ENCODE measurements at regions not wholly inside any gene's neighbourhood (a gene's known extent, or its start where the extent isn't known, plus 50 kb on each side); places are given as distances from the start of the nearest gene placed in this dataset.

DNA sequence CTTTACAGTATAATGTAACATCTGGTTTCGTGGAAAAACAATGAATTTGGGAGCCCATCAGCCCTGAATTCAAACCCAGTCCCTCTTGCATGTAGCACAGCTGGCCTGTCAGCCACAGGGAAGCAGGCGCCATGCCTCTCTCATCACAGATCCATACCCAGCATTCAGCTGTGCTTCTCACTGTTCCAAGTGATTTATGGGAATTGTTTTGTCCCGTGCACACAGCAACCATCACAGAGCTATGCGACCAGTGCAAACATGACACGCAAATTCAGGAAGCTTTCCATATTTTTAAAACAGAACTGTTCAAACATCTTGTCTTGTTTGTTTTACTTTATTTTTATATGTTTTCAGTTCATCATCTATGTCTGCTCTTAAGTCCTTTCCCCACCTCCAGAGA lies 496.1 kb downstream of the EIPR1 start:
- H3K27ac Mint-ChIP-seq = no peak overlapping the region
- H3K36me3 Mint-ChIP-seq (ENCODE audit: low read depth) = peaks cover 3% of the 10 kb centered on the region
- no peaks in the 10 kb centered on the region for H3K27me3 Mint-ChIP-seq
- no peak overlapping the region for H3K4me3 Mint-ChIP-seq
- no peaks in the 10 kb centered on the region for H3K4me1 Mint-ChIP-seq
- DNase-seq = no peak
- H3K9me3 ChIP-seq (ENCODE audit: control insufficient read depth, low read length, poor library complexity, severe bottlenecking) = no peaks in the 10 kb centered on the region
- no peak for ATAC-seq

- peaks cover 3% of the 10 kb centered on the region for H3K36me3 Mint-ChIP-seq (ENCODE audit: low read depth)
- no peak overlapping the region for H3K27ac Mint-ChIP-seq
Observed at GRCh38 chr2:2880938-2881337, 496.7 kb downstream of the EIPR1 start.

DNA sequence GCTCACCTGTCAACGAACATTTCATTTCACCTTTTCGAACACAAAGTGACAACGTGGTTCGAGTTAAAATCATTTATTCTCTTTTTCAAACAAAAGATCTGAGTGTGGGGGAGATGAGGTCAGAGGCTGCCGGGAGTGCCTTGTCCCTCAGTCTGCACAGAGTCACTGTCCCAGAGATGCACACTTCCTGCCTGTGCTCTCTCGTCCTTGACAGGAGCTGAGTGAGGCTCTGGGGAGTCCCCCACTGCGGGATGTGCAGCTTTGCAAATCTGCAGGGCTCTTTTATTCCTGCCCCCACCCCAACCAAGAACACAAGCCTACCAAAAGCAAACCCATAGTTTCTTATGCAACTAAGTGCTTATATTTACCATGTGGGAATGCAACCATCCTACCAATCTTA lies 497.8 kb downstream of the EIPR1 start:
- ATAC-seq = no peak
- no peak for DNase-seq
- Mint-ChIP-seq H3K27me3 (no peaks in the 10 kb centered on the region), H3K36me3 (ENCODE audit: low read depth) (peaks cover 3% of the 10 kb centered on the region), H3K4me1 (no peaks in the 10 kb centered on the region), H3K4me3 (no peak overlapping the region), H3K27ac (no peak overlapping the region)
- no peaks in the 10 kb centered on the region for H3K9me3 ChIP-seq (ENCODE audit: control insufficient read depth, low read length, poor library complexity, severe bottlenecking)

More at GRCh38 chr2:2880938-2881337, 496.7 kb downstream of the EIPR1 start:
- Mint-ChIP-seq H3K4me3 (no peak overlapping the region), H3K4me1 (no peaks in the 10 kb centered on the region), H3K27me3 (no peaks in the 10 kb centered on the region)
- no peak for ATAC-seq
- no peak for DNase-seq
- no peaks in the 10 kb centered on the region for H3K9me3 ChIP-seq (ENCODE audit: control insufficient read depth, low read length, poor library complexity, severe bottlenecking)

DNA sequence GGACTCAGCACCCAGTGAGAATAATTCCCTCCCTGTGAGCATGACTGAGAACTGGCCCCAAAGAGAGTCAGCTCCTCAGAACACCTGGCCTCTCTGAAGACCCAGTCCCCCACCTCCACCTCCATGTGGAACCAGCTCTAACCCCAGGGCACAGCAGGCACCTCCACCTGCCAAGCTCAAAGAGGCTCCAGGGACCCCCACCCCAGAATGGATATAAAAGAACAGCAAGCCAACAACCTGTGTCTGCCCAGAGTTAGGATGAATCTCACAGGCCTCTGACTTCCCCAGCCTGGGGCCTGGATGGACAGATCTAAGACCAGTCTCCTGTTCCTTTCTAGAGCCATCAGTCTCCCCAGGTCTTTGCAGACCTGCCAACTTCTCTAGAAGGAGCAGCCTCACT lies 498.5 kb downstream of the EIPR1 start:
- no peak for ATAC-seq

GRCh38 chr2:2877427-2877826 lies 500.2 kb downstream of the EIPR1 start:
- ATAC-seq (no peak), DNase-seq (no peak)
- H3K36me3 Mint-ChIP-seq (ENCODE audit: low read depth) = no peaks in the 10 kb centered on the region
- H3K9me3 ChIP-seq (ENCODE audit: control insufficient read depth, low read length, poor library complexity, severe bottlenecking) = no peaks in the 10 kb centered on the region
- no peak overlapping the region for H3K27ac Mint-ChIP-seq
- no peaks in the 10 kb centered on the region for H3K4me1 Mint-ChIP-seq
- no peaks in the 10 kb centered on the region for H3K27me3 Mint-ChIP-seq
- H3K4me3 Mint-ChIP-seq = no peak overlapping the region

More for the DNA sequence above, 498.5 kb downstream of the EIPR1 start:
- Mint-ChIP-seq H3K27me3 (no peaks in the 10 kb centered on the region), H3K4me1 (no peaks in the 10 kb centered on the region), H3K27ac (no peak overlapping the region), H3K36me3 (ENCODE audit: low read depth) (peaks cover 3% of the 10 kb centered on the region), H3K4me3 (no peak overlapping the region)
- no peak for DNase-seq
- no peaks in the 10 kb centered on the region for H3K9me3 ChIP-seq (ENCODE audit: control insufficient read depth, low read length, poor library complexity, severe bottlenecking)

GRCh38 chr2:2876331-2877221 lies 501.0 kb downstream of the EIPR1 start:
- H3K4me1 Mint-ChIP-seq = no peaks in the 10 kb centered on the region
- ATAC-seq = no peak
- H3K36me3 Mint-ChIP-seq (ENCODE audit: low read depth) = no peaks in the 10 kb centered on the region
- no peak for DNase-seq
- H3K4me3 Mint-ChIP-seq = no peak overlapping the region
- H3K9me3 ChIP-seq (ENCODE audit: control insufficient read depth, low read length, poor library complexity, severe bottlenecking) = no peaks in the 10 kb centered on the region
- H3K27ac Mint-ChIP-seq = no peak overlapping the region
- no peaks in the 10 kb centered on the region for H3K27me3 Mint-ChIP-seq

DNA sequence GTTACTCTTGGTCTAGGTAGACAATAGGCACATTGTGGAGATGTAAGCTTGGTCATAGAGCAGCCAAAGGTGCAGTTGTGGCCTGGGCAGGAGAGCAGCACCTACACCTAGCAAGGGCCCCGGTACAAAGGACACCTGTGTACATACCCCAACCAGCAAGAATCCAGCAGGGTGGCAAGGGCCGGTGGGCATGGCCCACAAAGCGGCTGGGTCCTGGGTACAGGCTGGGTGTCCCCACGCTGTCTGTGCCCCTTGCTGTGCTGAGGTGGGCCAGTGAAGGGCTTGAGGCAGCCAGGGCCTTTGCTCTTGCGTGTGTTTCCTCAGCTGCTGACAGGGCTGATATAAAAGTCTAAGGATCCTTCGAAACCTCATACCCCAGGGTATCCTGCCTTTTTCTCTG lies 501.8 kb downstream of the EIPR1 start:
- ATAC-seq (no peak), DNase-seq (no peak)
- Mint-ChIP-seq H3K4me1 (no peaks in the 10 kb centered on the region), H3K36me3 (ENCODE audit: low read depth) (no peaks in the 10 kb centered on the region), H3K27ac (no peak overlapping the region), H3K27me3 (no peaks in the 10 kb centered on the region), H3K4me3 (no peak overlapping the region)
- no peaks in the 10 kb centered on the region for H3K9me3 ChIP-seq (ENCODE audit: control insufficient read depth, low read length, poor library complexity, severe bottlenecking)

GRCh38 chr2:2875296-2875695 lies 502.3 kb downstream of the EIPR1 start:
- H3K27me3 Mint-ChIP-seq = no peaks in the 10 kb centered on the region
- no peaks in the 10 kb centered on the region for H3K4me1 Mint-ChIP-seq
- H3K9me3 ChIP-seq (ENCODE audit: control insufficient read depth, low read length, poor library complexity, severe bottlenecking) = no peaks in the 10 kb centered on the region
- no peak for DNase-seq
- ATAC-seq = no peak
- no peaks in the 10 kb centered on the region for H3K36me3 Mint-ChIP-seq (ENCODE audit: low read depth)
- no peak overlapping the region for H3K4me3 Mint-ChIP-seq
- no peak overlapping the region for H3K27ac Mint-ChIP-seq

DNA sequence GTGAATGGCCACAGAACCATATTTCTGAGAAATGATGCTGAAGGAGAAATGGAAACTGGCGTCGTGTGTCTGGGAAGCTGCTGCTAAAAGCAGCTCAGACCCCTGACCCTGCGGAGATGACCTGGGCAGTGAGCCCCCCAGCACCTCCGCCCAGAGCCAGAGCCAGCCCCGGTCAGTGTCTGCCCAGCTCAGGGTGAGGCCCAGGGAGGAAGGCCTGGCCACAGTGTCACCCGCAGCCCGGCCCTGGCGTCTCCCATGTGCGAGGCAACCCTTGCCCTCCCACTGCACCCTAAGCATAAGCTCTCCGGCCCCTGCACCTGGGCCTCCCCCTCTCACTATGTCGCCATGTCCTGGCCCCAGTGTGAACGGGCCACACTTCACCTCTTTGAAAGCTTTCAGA lies 502.8 kb downstream of the EIPR1 start:
- Mint-ChIP-seq H3K4me1 (no peaks in the 10 kb centered on the region), H3K36me3 (ENCODE audit: low read depth) (no peaks in the 10 kb centered on the region), H3K27me3 (no peaks in the 10 kb centered on the region), H3K4me3 (no peak overlapping the region), H3K27ac (no peak overlapping the region)
- DNase-seq (no peak), ATAC-seq (no peak)
- no peaks in the 10 kb centered on the region for H3K9me3 ChIP-seq (ENCODE audit: control insufficient read depth, low read length, poor library complexity, severe bottlenecking)

DNA sequence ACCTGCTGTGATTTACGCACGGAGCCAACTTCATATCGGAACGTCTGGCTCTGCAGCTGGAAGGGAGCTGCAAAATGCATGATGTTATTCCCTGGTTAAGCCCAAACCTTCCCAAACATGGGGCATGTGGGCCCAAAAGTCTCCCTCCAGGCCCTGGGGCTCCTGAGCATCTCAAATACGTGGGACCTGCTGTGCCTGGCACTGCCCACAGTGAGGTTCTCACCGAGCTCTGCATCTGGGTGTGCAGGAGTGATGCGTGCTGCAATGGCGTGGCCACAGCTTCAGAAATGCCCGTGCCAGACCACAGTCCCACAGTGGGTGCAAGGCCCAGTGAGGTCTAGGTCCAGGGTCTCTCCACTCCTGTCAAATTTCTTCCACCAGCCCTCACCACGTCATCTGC lies 503.3 kb downstream of the EIPR1 start:
- no peaks in the 10 kb centered on the region for H3K9me3 ChIP-seq (ENCODE audit: control insufficient read depth, low read length, poor library complexity, severe bottlenecking)
- no peak overlapping the region for H3K4me3 Mint-ChIP-seq
- ATAC-seq (no peak), DNase-seq (no peak)
- no peaks in the 10 kb centered on the region for H3K36me3 Mint-ChIP-seq (ENCODE audit: low read depth)
- no peaks in the 10 kb centered on the region for H3K27me3 Mint-ChIP-seq
- no peak overlapping the region for H3K27ac Mint-ChIP-seq
- no peaks in the 10 kb centered on the region for H3K4me1 Mint-ChIP-seq

DNA sequence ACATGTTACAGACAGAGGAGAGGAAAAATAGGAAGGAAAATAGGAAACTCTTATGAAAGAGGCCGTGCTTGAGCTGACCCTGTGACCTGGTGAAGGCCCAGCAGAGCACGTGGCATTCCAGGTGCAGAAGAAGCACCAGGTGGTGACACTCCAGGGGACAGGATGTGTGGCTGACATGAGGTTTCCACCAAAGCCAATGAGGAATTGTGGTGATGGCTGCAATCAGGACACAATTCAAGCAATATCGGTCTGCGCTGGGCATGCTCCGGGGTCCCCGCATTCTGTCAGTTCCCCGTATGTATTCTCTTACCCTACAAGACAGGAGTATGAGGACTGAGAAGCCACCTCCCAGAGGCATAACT lies 504.2 kb downstream of the EIPR1 start:
- Mint-ChIP-seq H3K27ac (no peak overlapping the region), H3K4me3 (no peak overlapping the region), H3K36me3 (ENCODE audit: low read depth) (no peaks in the 10 kb centered on the region), H3K4me1 (no peaks in the 10 kb centered on the region), H3K27me3 (no peaks in the 10 kb centered on the region)
- ATAC-seq (no peak), DNase-seq (no peak)
- no peaks in the 10 kb centered on the region for H3K9me3 ChIP-seq (ENCODE audit: control insufficient read depth, low read length, poor library complexity, severe bottlenecking)

- Mint-ChIP-seq H3K36me3 (ENCODE audit: low read depth) (no peaks in the 10 kb centered on the region), H3K4me3 (peak overlapping the region; percentile 31), H3K27ac (no peak overlapping the region), H3K4me1 (no peaks in the 10 kb centered on the region), H3K27me3 (no peaks in the 10 kb centered on the region)
- DNase-seq = no peak
- ATAC-seq = no peak
- H3K9me3 ChIP-seq (ENCODE audit: control insufficient read depth, low read length, poor library complexity, severe bottlenecking) = no peaks in the 10 kb centered on the region
Observed at GRCh38 chr2:2872713-2873449, 504.7 kb downstream of the EIPR1 start.

GRCh38 chr2:2872309-2872617 lies 505.4 kb downstream of the EIPR1 start:
- Mint-ChIP-seq H3K27me3 (no peaks in the 10 kb centered on the region), H3K36me3 (ENCODE audit: low read depth) (no peaks in the 10 kb centered on the region), H3K4me3 (no peak overlapping the region), H3K4me1 (no peaks in the 10 kb centered on the region), H3K27ac (no peak overlapping the region)
- H3K9me3 ChIP-seq (ENCODE audit: control insufficient read depth, low read length, poor library complexity, severe bottlenecking) = no peaks in the 10 kb centered on the region
- ATAC-seq (no peak), DNase-seq (no peak)

Data from T-helper 17 cell (primary cell).